ENCODE measurements at regions not wholly inside any gene's neighbourhood (a gene's known extent, or its start where the extent isn't known, plus 50 kb on each side); places are given as distances from the start of the nearest gene placed in this dataset.

- TF ChIP-seq POLR2A (IDR thresholded peaks at IDR 0.05) (no peak), CTCF (IDR thresholded peaks at IDR 0.05) (no peak)
Observed at GRCh38 chr21:16013570-16013969, 283.8 kb downstream of the USP25 start.

Data from prostate gland (tissue), 2 donors.